K562 (cell line): ENCODE measurements at regions not wholly inside any gene's neighbourhood (a gene's known extent, or its start where the extent isn't known, plus 50 kb on each side); places are given as distances from the start of the nearest gene placed in this dataset.

ENCODE experiments used
- ATAC-seq: fragments of 200-7000 bp; cut with Tn5 transposase; 3 replicates; pipeline ENCODE4 v1.9.1; 2020; ENCODE audit warnings: moderate library complexity
- BruUV-seq: library from RNA; stranded (reverse); fragments of 400-500 nt; replicated peaks from 2 replicates; lab custom pipeline; 2021; lab: Mats Ljungman, UMichigan
- CTCF ChIA-PET: fragments of 300-600 bp; formaldehyde crosslinking; extraction: SDS; loops from one replicate; lab custom pipeline; 2021; ENCODE audit warnings: low intra/inter-chr PET ratio; lab: Yijun Ruan, JAX
- POLR2A ChIA-PET: fragments of 300-600, 350-650 bp; sonication (Branson Sonifier 250); formaldehyde crosslinking; extraction: SDS; loops from one replicate; lab custom pipeline; 2021; ENCODE audit warnings: antibody characterized with exemption, inconsistent platforms; lab: Yijun Ruan, JAX
- DNase-seq, 4 experiments: peaks; one replicate each; pipeline versions ENCODE4 v3.0.0 to v3.0.0-alpha.2; 2011 to 2018; ENCODE audit warnings: low spot score in 3 of 4, mixed read lengths in 3 of 4; ENCODE audit errors: extremely low read depth in 1 of 4
- FAIRE-seq: peaks from 2 replicates; lab custom pipeline; 2011; peaks lifted over from hg19 to GRCh38; lab: Jason Lieb, UNC
- H2AFZ ChIP-seq: 2 replicates; pipeline ENCODE4 v1.6.0; 2011; ENCODE audit warnings: low read depth, low read length, control low read depth, inconsistent platforms
- H3K27ac ChIP-seq: fragments of 200-600 bp; 3 replicates; pipeline ENCODE4 v1.8.0; 2011; ENCODE audit warnings: low read depth, mild to moderate bottlenecking, control low read depth, inconsistent platforms, low read length, moderate library complexity, mixed read lengths; ENCODE audit errors: extremely low read depth
- H3K27me3 ChIP-seq, 2 experiments: fragments of 300-600 bp in 1 of 2; 2 replicates in 1 of 2; 3 replicates in 1 of 2; pipeline versions ENCODE4 v1.6.0 to v1.8.0; 2011; ENCODE audit warnings: inconsistent platforms in 2 of 2, low read length in 2 of 2, mild to moderate bottlenecking in 1 of 2, mixed read lengths in 1 of 2, moderate library complexity in 1 of 2; ENCODE audit not compliant: control insufficient read depth in 2 of 2, insufficient read depth in 2 of 2
- H3K36me3 ChIP-seq: fragments of 300-600 bp; 3 replicates; pipeline ENCODE4 v1.8.0; 2011; ENCODE audit warnings: mild to moderate bottlenecking, low read length, inconsistent platforms; ENCODE audit not compliant: control insufficient read depth, insufficient read depth
- H3K4me1 ChIP-seq, 2 experiments: fragments of 200-600 bp in 1 of 2; replicated peaks in 1 of 2; 2 replicates in 1 of 2; 3 replicates in 1 of 2; pipeline versions ENCODE4 v1.5.1 to v1.8.0; 2011; ENCODE audit warnings: inconsistent platforms in 2 of 2, low read length in 2 of 2, mild to moderate bottlenecking in 1 of 2, mixed read lengths in 1 of 2, moderate library complexity in 1 of 2; ENCODE audit not compliant: control insufficient read depth in 2 of 2, insufficient read depth in 2 of 2
- H3K4me2 ChIP-seq: 2 replicates; pipeline ENCODE4 v1.6.1; 2011; ENCODE audit warnings: low read length, control low read depth, inconsistent platforms, mixed read lengths; ENCODE audit not compliant: insufficient read depth
- H3K4me3 ChIP-seq: fragments of 200-600 bp; sonication (generic), shearing (Covaris generic); 2 replicates; pipeline ENCODE4 v1.5.1; 2016; ENCODE audit warnings: control low read depth, inconsistent platforms
- H3K79me2 ChIP-seq: fragments of 200-600 bp; 3 replicates; pipeline ENCODE4 v1.8.0; 2011; ENCODE audit warnings: low read length, inconsistent platforms; ENCODE audit not compliant: control insufficient read depth, insufficient read depth
- H3K9ac ChIP-seq, 2 experiments: 2 replicates each; pipeline versions ENCODE4 v1.6.0 to v1.6.1; 2011; ENCODE audit warnings: low read depth in 2 of 2, low read length in 2 of 2, control low read depth in 1 of 2, inconsistent platforms in 1 of 2, mild to moderate bottlenecking in 1 of 2, mixed read lengths in 1 of 2; ENCODE audit not compliant: insufficient read depth in 1 of 2
- H3K9me1 ChIP-seq: one replicate; pipeline ENCODE4 v1.6.0; 2011; ENCODE audit warnings: inconsistent platforms, mild to moderate bottlenecking, low read length, moderate library complexity; ENCODE audit not compliant: control insufficient read depth, insufficient read depth
- H3K9me3 ChIP-seq: replicated peaks from 2 replicates; pipeline ENCODE4 v1.5.1; 2011; ENCODE audit warnings: low read depth, low read length, inconsistent platforms; ENCODE audit not compliant: control insufficient read depth, insufficient read depth
- H4K20me1 ChIP-seq: replicated peaks from 2 replicates; pipeline ENCODE4 v1.6.1; 2011; ENCODE audit warnings: low read length, inconsistent platforms, mixed read lengths; ENCODE audit not compliant: control insufficient read depth, insufficient read depth
- EP400 ChIP-seq: fragments of 450-650 bp; IDR thresholded peaks from 2 replicates; pipeline ENCODE4 v1.6.1; 2017; ENCODE audit warnings: antibody characterized with exemption, mild to moderate bottlenecking, moderate library complexity
- GTF2F1 ChIP-seq: IDR thresholded peaks from 2 replicates; pipeline ENCODE4 v1.6.1; 2011; ENCODE audit warnings: low read depth, low read length, improper control_type of control experiment
- PML ChIP-seq: IDR thresholded peaks from 2 replicates; pipeline ENCODE4 v1.6.1; 2012; ENCODE audit warnings: low read length, inconsistent platforms
- POU5F1 ChIP-seq: fragments of 150-350 bp; IDR thresholded peaks from 2 replicates; pipeline ENCODE4 v1.6.1; 2014; ENCODE audit warnings: borderline replicate concordance, low read length, low read depth, mild to moderate bottlenecking; ENCODE audit not compliant: partially characterized antibody
- SRSF9 ChIP-seq: fragments of 200-400 bp; formaldehyde crosslinking; IDR thresholded peaks from 2 replicates; pipeline ENCODE4 v1.6.1; 2017; ENCODE audit warnings: low read depth, low read length, borderline replicate concordance
- WHSC1 ChIP-seq: IDR thresholded peaks from one replicate; pipeline ENCODE4 v1.6.1; 2012; ENCODE audit warnings: low read length, control low read depth, inconsistent platforms
- ZBTB12 ChIP-seq: fragments of 250-450 bp; sonication (Bioruptor Pico); IDR thresholded peaks from 2 replicates; pipeline ENCODE4 v1.4.0; 2020
- ZBTB9 ChIP-seq: fragments of 450-650 bp; formaldehyde crosslinking; IDR thresholded peaks from 2 replicates; pipeline ENCODE4 v1.4.0; 2020; ENCODE audit warnings: mild to moderate bottlenecking, moderate library complexity
- ZKSCAN8 ChIP-seq: fragments of 200-800 bp; sonication (Bioruptor generic); IDR thresholded peaks from 2 replicates; pipeline ENCODE4 v1.6.1; 2016; ENCODE audit warnings: missing genetic modification characterization, missing compliant biosample characterization
- ZNF24 ChIP-seq: fragments of 450-650 bp; IDR thresholded peaks from 2 replicates; pipeline ENCODE4 v1.6.1; 2016
- ZNF407 ChIP-seq: fragments of 450-650 bp; IDR thresholded peaks from 2 replicates; pipeline ENCODE4 v1.6.1; 2016; ENCODE audit warnings: low read depth
- ZNF511 ChIP-seq: sonication (generic); formaldehyde crosslinking; IDR thresholded peaks from 2 replicates; pipeline ENCODE4 v1.8.0; 2022; ENCODE audit warnings: mild to moderate bottlenecking, missing genetic modification reagents
- ZNF668 ChIP-seq: fragments of 250-450 bp; sonication (Bioruptor Pico); IDR thresholded peaks from 2 replicates; pipeline ENCODE4 v1.8.0; 2022; ENCODE audit warnings: mild to moderate bottlenecking, inconsistent platforms
- WGBS: fragments of 100-300 bp; shearing (Covaris generic); methylation state at CpG from one replicate; pipeline ENCODE4 v1.1.6; 2016; ENCODE audit warnings: low coverage, mixed read lengths; ENCODE audit not compliant: insufficient coverage; ENCODE audit errors: missing lambda C conversion rate; 5-methylcytosine and 5-hydroxymethylcytosine counted together
- in situ Hi-C: fragments of 300-500 bp; cut with MboI; formaldehyde crosslinking; loops from 4 replicates; pipeline ENCODE4 v1.15.0; 2018; ENCODE audit warnings: inconsistent platforms, mixed read lengths
- intact Hi-C: fragments of 100-400 bp; cut with micrococcal nuclease; formaldehyde crosslinking; loops from 2 replicates; pipeline ENCODE4 v1.14.2; 2022

- BruUV-seq = no TSS peak
- intact Hi-C loops = no loop called here
- CTCF ChIA-PET = no interaction called here
- no peak for ATAC-seq
- POLR2A ChIA-PET = no interaction called here
- no peaks in the 10 kb centered on the region for H3K79me2 ChIP-seq
- no peak overlapping the region for H2AFZ ChIP-seq
- no peak overlapping the region for H3K27ac ChIP-seq
- no peak for TF ChIP-seq EP400
- no peak for TF ChIP-seq POU5F1
- no peak for TF ChIP-seq GTF2F1
- no peak for TF ChIP-seq ZNF668
- no peak for TF ChIP-seq ZNF24
- TF ChIP-seq ZBTB12 (CRISPR knock-in tag) = no peak
- TF ChIP-seq ZBTB9 = no peak
- no peak for TF ChIP-seq PML
- no peak for TF ChIP-seq SRSF9
- no peak for TF ChIP-seq ZNF407
- TF ChIP-seq ZNF511 = no peak
- no peak for TF ChIP-seq WHSC1
- no peak for TF ChIP-seq ZKSCAN8 (CRISPR knock-in tag)
- no peaks in the 10 kb centered on the region for H4K20me1 ChIP-seq
- no peaks in the 10 kb centered on the region for H3K9me1 ChIP-seq
- no peaks in the 10 kb centered on the region for H3K9me3 ChIP-seq
- H3K36me3 ChIP-seq = no peaks in the 10 kb centered on the region
- no peak for DNase-seq
- no peaks in the 10 kb centered on the region for H3K27me3 ChIP-seq
- no peak overlapping the region for H3K4me2 ChIP-seq
- FAIRE-seq = no peak
- H3K4me1 ChIP-seq = no peaks in the 10 kb centered on the region
- H3K4me3 ChIP-seq = no peak overlapping the region
- in situ Hi-C loops = no loop called here
- WGBS = 0% methylated on average over 3 of the region's 3 CpGs
- no peak overlapping the region for H3K9ac ChIP-seq
Observed at GRCh38 chr17:68698746-68699145, 97.6 kb upstream of the FAM20A start.
